ENCODE measurements at regions not wholly inside any gene's neighbourhood (a gene's known extent, or its start where the extent isn't known, plus 50 kb on each side); places are given as distances from the start of the nearest gene placed in this dataset.
A peak's percentile ranks its signal among the peaks of the same experiment; 100 is the strongest.

DNA sequence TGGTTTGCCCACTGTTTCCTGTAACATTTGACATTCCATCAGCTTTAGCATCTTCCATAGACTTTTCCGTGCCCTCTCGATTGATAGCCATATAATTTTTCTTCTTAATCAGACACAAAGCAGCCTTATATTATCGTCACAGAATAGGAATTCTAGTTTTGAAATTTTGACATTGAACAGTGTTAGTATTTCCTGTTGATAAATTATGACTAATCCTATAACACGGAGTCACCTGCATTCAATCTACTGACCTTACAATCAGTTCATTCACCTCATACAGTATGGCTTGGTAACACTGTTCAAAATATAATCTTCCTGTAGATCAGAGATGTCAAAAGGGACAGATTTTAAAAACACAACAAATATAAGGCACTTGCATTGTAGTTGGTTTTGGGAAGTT lies 423.7 kb downstream of the C3orf38 start:
- no peak for DNase-seq

DNA sequence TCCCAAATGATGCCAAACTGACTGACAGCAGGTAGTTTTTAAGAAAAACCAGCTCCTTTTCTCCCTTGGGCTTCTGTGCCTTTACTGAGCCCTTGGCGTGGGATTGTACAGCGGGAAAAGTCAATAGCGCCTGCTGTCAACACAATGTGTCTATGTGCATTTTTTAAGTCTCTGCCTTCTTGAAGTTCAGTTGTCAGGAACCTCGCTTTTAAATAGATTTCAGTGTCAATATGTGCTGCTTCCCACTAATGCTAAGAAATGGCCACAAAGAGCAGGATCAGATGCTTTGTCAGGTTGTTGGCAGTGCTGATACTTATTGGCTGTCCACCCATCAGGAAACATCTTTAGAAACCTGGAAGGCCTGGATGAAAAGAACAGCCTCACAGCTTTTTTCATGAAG lies 424.4 kb downstream of the C3orf38 start:
- no peak for DNase-seq

GRCh38 chr3:88584451-88584850 lies 434.7 kb downstream of the C3orf38 start:
- DNase-seq, result peak in 2 of 3 donors; percentile 13 to 49

DNA sequence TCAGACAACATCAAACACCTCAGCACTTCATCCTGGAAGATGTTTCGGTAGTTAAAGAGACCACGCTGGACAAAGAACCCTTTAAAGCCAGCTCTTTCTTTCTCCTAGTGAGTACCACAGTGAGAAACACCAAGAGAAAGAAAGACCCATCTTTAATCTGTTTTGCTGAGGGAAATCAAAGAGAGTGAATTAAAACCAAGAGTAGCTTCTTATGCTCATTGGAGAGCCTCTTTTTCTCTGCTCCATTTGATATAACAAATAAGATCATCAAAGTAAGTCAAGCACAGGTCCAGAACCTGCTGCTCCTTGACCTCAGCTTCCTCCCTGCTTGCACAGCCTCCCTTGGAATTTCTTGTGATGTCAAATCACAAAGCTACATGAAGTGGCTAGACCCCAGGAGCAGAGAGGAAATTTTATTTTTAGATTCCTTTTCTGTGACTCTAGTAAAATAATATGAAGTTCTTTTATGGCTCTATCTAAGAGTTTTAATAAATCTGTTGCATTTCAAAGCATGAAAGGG lies 436.4 kb downstream of the C3orf38 start:
- no peak for DNase-seq

DNA sequence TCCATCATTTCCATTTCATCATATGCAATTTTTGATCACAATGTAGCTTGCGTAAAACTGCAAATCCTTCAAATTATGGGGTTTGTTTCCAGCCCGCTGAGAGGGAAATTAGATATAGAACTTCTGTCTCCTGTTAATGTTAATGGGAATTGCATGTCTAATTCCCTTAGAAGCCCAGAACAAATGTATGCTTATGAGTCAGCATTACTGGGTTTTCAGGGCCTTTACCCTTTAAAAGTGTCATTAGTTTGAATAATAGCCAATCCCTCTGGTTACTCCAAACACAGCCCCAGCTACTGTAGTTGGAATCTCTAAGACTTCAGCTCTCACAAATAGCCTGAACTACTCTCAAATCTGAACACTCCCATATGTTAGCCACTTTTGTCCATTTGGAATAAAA lies 439.4 kb downstream of the C3orf38 start:
- peak in 1 of 3 donors; percentile 11 for DNase-seq

DNA sequence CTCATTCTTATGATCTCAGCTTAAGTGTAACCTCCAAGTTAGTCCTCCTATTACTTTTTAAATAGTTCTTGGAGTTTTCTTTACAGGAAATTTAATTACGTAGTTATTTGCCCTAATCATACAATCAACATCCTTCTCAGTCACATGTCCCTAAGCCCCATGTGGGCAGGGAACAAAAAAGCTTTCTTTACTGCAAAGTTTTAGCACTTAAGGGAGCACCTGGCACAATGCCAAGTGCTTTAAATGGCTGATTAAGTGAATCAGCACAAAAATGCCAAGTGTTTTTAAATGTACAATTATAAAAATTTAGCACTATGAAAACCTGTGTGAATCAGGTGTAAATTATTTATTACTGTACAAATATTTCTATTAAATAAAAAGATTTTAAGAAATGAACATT lies 445.3 kb downstream of the C3orf38 start:
- DNase-seq, result no peak

- no peak for DNase-seq
Observed at GRCh38 chr3:88596451-88596850, 446.7 kb downstream of the C3orf38 start.

DNA sequence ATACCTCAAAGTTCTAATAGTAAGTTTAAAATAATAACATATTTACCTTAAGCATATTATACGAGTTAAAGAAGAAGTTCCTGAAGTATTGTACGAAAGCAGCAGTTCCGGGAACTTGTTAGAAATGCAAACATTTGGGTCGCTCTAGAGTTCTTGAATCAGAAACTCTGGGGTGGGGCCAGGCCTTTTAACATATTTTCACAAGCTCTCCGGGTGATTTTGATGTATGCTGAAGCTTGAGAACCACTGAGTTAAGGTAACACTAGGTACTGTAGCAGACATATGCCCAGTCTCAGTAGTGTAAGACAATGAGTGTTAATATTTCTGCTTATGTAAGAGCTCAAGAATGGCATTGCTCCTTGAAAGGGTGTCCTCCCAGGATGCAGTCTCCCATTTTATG lies 461.1 kb downstream of the C3orf38 start:
- DNase-seq, result no peak

- no peak for DNase-seq
Observed at GRCh38 chr3:88611826-88612326, 462.1 kb downstream of the C3orf38 start.

DNA sequence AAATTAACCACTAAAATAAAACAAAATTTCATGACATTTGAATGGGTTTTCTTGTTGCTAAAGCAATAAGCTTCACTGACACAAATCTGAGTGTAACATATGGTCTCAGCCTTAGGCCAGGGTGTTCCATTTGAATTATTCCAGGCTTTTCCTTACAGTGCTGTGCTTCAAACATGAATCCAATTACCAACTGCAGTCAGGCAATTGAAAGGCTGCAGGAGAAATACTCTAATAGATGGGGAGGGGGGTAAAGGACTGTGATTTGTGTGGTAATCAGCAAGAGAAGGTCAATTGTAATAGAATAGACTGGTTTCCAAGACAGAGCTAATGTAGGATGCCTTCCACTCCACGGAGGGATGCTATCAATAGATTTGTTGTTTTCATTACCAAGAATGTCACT lies 466.7 kb downstream of the C3orf38 start:
- no peak for DNase-seq

- no peak for DNase-seq
Observed at GRCh38 chr3:88617283-88617682, 467.5 kb downstream of the C3orf38 start.

- no peak for DNase-seq
Observed at GRCh38 chr3:88618021-88618645, 468.4 kb downstream of the C3orf38 start.

- DNase-seq, result no peak
Observed at GRCh38 chr3:88621586-88621985, 471.8 kb downstream of the C3orf38 start.

GRCh38 chr3:88623709-88624108 lies 473.9 kb downstream of the C3orf38 start:
- DNase-seq, result no peak

- no peak for DNase-seq
Observed at GRCh38 chr3:88626456-88627120, 476.8 kb downstream of the C3orf38 start.

DNA sequence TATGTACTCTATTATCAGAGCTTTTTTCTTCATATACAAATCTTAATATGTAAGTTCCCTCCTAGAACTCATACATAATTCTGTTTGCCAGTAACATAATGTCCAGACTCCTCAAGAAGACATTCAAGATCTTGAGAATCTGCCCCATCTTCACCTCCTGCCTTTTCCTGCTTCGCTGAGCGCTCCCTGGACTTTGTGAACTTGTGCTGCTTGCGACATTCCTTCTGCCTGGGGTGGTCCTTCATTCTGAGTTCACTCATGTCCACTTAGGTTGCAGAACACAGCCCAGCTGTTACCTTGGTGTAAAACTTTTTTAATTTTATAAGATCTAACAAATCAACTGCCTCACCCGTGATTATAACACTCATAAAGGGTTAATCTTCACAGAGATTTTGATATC lies 478.5 kb upstream of the EPHA3 start:
- DNase-seq, result no peak

DNA sequence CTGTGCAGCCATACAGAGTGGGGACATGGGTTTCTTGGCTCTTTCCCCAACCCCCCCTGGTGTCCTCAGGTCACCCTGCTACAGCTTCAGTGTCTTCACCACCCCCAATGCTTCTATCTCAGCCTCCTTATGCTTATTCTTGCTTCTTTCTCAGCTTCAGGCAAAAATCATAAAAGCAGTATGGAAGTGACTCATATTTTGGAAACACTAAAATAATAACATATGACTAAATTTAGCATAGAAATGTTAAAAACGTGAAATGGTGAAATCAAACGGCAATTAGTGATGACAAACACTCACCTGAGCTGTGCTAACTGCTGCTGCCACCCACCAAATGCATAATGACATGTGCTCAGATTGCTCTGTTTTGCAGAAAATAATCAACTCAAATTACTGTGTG lies 475.2 kb upstream of the EPHA3 start:
- DNase-seq, result no peak

GRCh38 chr3:88640581-88640980 lies 466.8 kb upstream of the EPHA3 start:
- DNase-seq, result no peak

DNA sequence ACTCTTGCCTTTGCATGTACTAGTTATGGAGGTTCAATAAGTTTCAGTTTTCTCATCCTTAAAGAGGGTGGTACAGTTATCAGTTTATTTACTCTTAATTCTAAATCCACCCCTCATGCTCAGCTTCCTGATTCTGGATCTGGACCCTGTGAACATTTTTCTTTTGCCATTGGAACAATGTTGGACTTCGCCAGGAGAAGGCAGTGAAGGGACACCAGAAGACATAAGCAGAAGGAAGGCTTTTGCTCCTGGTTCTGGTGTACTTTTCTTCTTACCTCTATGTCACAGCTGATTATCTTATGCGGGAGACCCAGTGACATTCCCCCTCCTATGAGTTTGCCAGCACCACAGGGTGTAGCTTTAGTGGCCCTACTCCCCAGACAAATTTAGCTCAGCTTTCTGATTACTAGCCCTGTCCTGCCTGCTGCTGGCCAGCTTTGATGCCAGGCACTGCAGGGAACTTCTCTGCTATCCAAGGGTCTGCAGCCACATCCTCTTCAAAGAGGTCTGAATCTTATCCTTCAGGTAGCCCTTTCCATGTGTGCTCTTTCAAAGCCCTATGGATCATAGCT lies 466.3 kb upstream of the EPHA3 start:
- DNase-seq, result no peak

GRCh38 chr3:88657459-88657858 lies 450.0 kb upstream of the EPHA3 start:
- DNase-seq, result no peak

DNA sequence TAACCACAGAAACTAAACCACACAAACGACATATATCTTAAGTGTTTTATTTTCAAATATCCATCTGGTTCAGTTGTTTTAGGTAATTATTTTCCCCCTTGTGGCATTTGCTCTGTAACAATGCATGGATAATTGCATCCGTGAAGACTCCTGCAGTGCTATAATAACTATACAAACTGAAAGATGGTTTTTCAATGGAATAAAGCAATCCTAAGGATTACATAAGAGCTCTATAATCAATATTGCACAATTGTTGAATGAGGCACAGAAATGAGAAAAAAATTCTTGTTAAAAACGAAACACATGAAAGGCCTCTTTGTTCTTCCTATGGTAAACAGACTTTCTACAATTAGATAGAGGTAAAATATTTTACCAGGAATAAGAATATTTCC lies 446.0 kb upstream of the EPHA3 start:
- DNase-seq, result no peak

DNA sequence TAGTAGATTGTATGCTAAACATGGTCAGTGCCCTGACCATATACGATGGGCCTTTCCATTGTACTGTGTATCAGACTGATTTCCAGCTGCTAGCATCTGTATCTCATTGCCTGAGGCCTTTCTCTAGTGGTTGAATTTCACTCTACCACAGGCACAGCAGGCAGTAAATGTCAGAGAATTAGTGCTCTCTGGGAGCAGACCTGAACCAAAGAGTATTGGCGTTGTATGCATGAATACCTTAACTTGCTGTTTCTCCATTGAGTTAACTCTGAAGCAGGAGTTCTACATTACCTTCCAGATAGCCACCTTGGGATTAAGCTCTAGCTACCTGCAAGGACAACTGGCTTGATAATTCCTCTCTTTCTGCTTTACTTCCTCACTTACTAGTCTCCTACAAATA lies 439.2 kb upstream of the EPHA3 start:
- no peak for DNase-seq

- DNase-seq, result no peak
Observed at GRCh38 chr3:88671573-88671972, 435.8 kb upstream of the EPHA3 start.
